HepG2 (cell line): ENCODE measurements at regions not wholly inside any gene's neighbourhood (a gene's known extent, or its start where the extent isn't known, plus 50 kb on each side); places are given as distances from the start of the nearest gene placed in this dataset.

Experiments used
- ATAC-seq: fragments of 200-7000 bp; cut with Tn5 transposase; 3 replicates; pipeline ENCODE4 v1.9.1; 2020; ENCODE audit warnings: mild to moderate bottlenecking, moderate library complexity
- BruUV-seq: library from RNA; stranded (reverse); fragments of 400-500 nt; replicated peaks from 2 replicates; lab custom pipeline; 2021; lab: Mats Ljungman, UMichigan
- CTCF ChIA-PET: fragments of 300-600 bp; formaldehyde crosslinking; extraction: SDS; loops from one replicate; lab custom pipeline; 2021; ENCODE audit warnings: low total read pairs, inconsistent platforms, low intra/inter-chr PET ratio; lab: Yijun Ruan, JAX
- POLR2A ChIA-PET: fragments of 350-600 bp; sonication (Branson Sonifier 250); formaldehyde crosslinking; loops from one replicate; lab custom pipeline; 2020; ENCODE audit warnings: antibody characterized with exemption, inconsistent platforms; lab: Yijun Ruan, JAX
- DNase-seq: peaks from one replicate; pipeline ENCODE4 v3.0.0-alpha.2; 2015; ENCODE audit warnings: low spot score
- FAIRE-seq: peaks from 3 replicates; lab custom pipeline; 2011; peaks lifted over from hg19 to GRCh38; lab: Jason Lieb, UNC
- H2AFZ ChIP-seq: one replicate; pipeline ENCODE4 v1.6.1; 2011; ENCODE audit warnings: low read length, inconsistent platforms
- H3K27ac ChIP-seq: fragments of 300-600 bp; 3 replicates; pipeline ENCODE4 v1.8.0; 2011; ENCODE audit warnings: mixed run types, mild to moderate bottlenecking, mixed read lengths, low read length, inconsistent platforms; ENCODE audit not compliant: insufficient read depth; ENCODE audit errors: extremely low read length
- H3K27me3 ChIP-seq, 2 experiments: fragments of 200-600 bp in 1 of 2; 2 replicates in 1 of 2; 3 replicates in 1 of 2; pipeline versions ENCODE4 v1.6.0 to v1.8.0; 2011; ENCODE audit warnings: low read length in 2 of 2, mild to moderate bottlenecking in 2 of 2, moderate library complexity in 2 of 2, inconsistent platforms in 1 of 2; ENCODE audit not compliant: insufficient read depth in 2 of 2, control insufficient read depth in 1 of 2
- H3K36me3 ChIP-seq, 2 experiments: fragments of 200-600 bp in 1 of 2; replicated peaks in 1 of 2; 2 replicates in 1 of 2; 3 replicates in 1 of 2; pipeline versions ENCODE4 v1.5.1 to v1.8.0; 2011; ENCODE audit warnings: low read length in 2 of 2, inconsistent platforms in 1 of 2; ENCODE audit not compliant: insufficient read depth in 2 of 2, control insufficient read depth in 1 of 2
- H3K4me1 ChIP-seq: 2 replicates; pipeline ENCODE4 v1.5.1; 2012; ENCODE audit warnings: low read length, inconsistent platforms; ENCODE audit not compliant: insufficient read depth
- H3K4me2 ChIP-seq: 2 replicates; pipeline ENCODE4 v1.6.0; 2011; ENCODE audit warnings: low read depth, low read length, inconsistent platforms
- H3K4me3 ChIP-seq, 3 experiments: fragments of 200-600 bp in 1 of 3; sonication (generic), shearing (Covaris generic) in 1 of 3; replicated peaks in 1 of 3; 2 replicates each; pipeline ENCODE4 v1.5.1; 2011 to 2016; ENCODE audit warnings: low read length in 3 of 3, inconsistent platforms in 2 of 3, low read depth in 2 of 3, mild to moderate bottlenecking in 2 of 3, control low read depth in 1 of 3, mixed read lengths in 1 of 3; ENCODE audit not compliant: insufficient read depth in 1 of 3
- H3K79me2 ChIP-seq: one replicate; pipeline ENCODE4 v1.6.1; 2011; ENCODE audit warnings: low read length, inconsistent platforms; ENCODE audit not compliant: insufficient read depth
- H3K9ac ChIP-seq: 2 replicates; pipeline ENCODE4 v1.6.0; 2011; ENCODE audit warnings: mild to moderate bottlenecking, low read depth, low read length, inconsistent platforms; ENCODE audit not compliant: insufficient read depth
- H3K9me3 ChIP-seq: 2 replicates; pipeline ENCODE4 v1.5.1; 2012; ENCODE audit warnings: mild to moderate bottlenecking, low read length
- H4K20me1 ChIP-seq: 2 replicates; pipeline ENCODE4 v1.6.0; 2011; ENCODE audit warnings: inconsistent platforms, mild to moderate bottlenecking, low read length, moderate library complexity; ENCODE audit not compliant: insufficient read depth
- AKNA ChIP-seq: sonication (generic); formaldehyde crosslinking; IDR thresholded peaks from 2 replicates; pipeline ENCODE4 v1.4.0; 2020; ENCODE audit warnings: missing genetic modification reagents, borderline replicate concordance
- NCOA1 ChIP-seq: sonication (generic); formaldehyde crosslinking; IDR thresholded peaks from 2 replicates; pipeline ENCODE4 v1.9.0; 2021; ENCODE audit warnings: missing genetic modification reagents
- PRPF4 ChIP-seq: fragments of 200-400 bp; formaldehyde crosslinking; IDR thresholded peaks from 2 replicates; pipeline ENCODE4 v1.6.1; 2016; ENCODE audit warnings: low read length, low read depth; ENCODE audit not compliant: poor library complexity, severe bottlenecking
- RAD21 ChIP-seq: fragments of 450-650 bp; formaldehyde crosslinking; IDR thresholded peaks from 2 replicates; pipeline ENCODE4 v1.5.0; 2020; ENCODE audit warnings: mild to moderate bottlenecking
- RERE ChIP-seq: IDR thresholded peaks from 2 replicates; pipeline ENCODE4 v1.6.1; 2016; ENCODE audit warnings: low read depth, missing genetic modification reagents, missing compliant biosample characterization
- RFX5 ChIP-seq: IDR thresholded peaks from 2 replicates; pipeline ENCODE4 v1.6.1; 2011; ENCODE audit warnings: low read depth, low read length, improper control_type of control experiment
- ZBTB10 ChIP-seq: sonication (generic); formaldehyde crosslinking; IDR thresholded peaks from 2 replicates; pipeline ENCODE4 v1.4.0; 2020; ENCODE audit warnings: missing genetic modification reagents, borderline replicate concordance
- ZFP62 ChIP-seq: sonication (generic); formaldehyde crosslinking; IDR thresholded peaks from 2 replicates; pipeline ENCODE4 v1.4.0; 2020; ENCODE audit warnings: missing genetic modification reagents
- WGBS: methylation state at CpG from one replicate; pipeline ENCODE4 v1.1.6; 2017; ENCODE audit warnings: low lambda C conversion rate; 5-methylcytosine and 5-hydroxymethylcytosine counted together
- in situ Hi-C: cut with HindIII; loops from 2 replicates; pipeline ENCODE4 v1.10.0; 2017; ENCODE audit warnings: low pct_unique_long_range_greater_than_20kb; ENCODE audit not compliant: extremely low pct_ligation_motif_present
- intact Hi-C: fragments of 100-400 bp; cut with micrococcal nuclease; formaldehyde crosslinking; loops from one replicate; pipeline ENCODE4 v1.10.0; 2022; ENCODE audit not compliant: unreplicated experiment

GRCh38 chr1:5717031-5717682 is 275.1 kb downstream of the NPHP4 start:
- Histone ChIP-seq H3K4me3 (no peak overlapping the region), H3K36me3 (no peaks in the 10 kb centered on the region), H3K27me3 (peaks cover 6 to 52% of the 10 kb centered on the region in 2 experiments; a peak in 4 of 5 replicates), H3K4me2 (no peak overlapping the region), H3K9ac (no peak overlapping the region), H3K9me3 (no peaks in the 10 kb centered on the region), H3K79me2 (no peaks in the 10 kb centered on the region), H4K20me1 (no peaks in the 10 kb centered on the region), H3K4me1 (no peaks in the 10 kb centered on the region), H3K27ac (no peak overlapping the region), H2AFZ (no peak overlapping the region)
- ATAC-seq (no peak), FAIRE-seq (no peak), DNase-seq (no peak)
- CTCF ChIA-PET, result no interaction called here
- 12% methylated on average over 5 of the region's 11 CpGs for WGBS
- POLR2A ChIA-PET, result no interaction called here
- in situ Hi-C loops, result no loop called here
- TF ChIP-seq RERE (CRISPR knock-in tag) (no peak), RAD21 (CRISPR knock-in tag) (no peak), RFX5 (no peak), NCOA1 (no peak), PRPF4 (no peak), AKNA (no peak), ZBTB10 (no peak), ZFP62 (CRISPR knock-in tag) (no peak)
- intact Hi-C loops, result no loop called here
- no TSS peak for BruUV-seq
